Type B pancreatic cell (in vitro differentiated cells): ENCODE measurements at regions not wholly inside any gene's neighbourhood (a gene's known extent, or its start where the extent isn't known, plus 50 kb on each side); places are given as distances from the start of the nearest gene placed in this dataset.
A peak's percentile ranks its signal among the peaks of the same experiment; 100 is the strongest.

ENCODE experiments used
- DNase-seq: peaks from one replicate; pipeline ENCODE4 v3.0.0; 2021; ENCODE audit warnings: mixed read lengths; ENCODE audit not compliant: unreplicated experiment; ENCODE audit errors: extremely low spot score
- H3K27ac Mint-ChIP-seq: 2 replicates; pipeline ENCODE4 v1.8.0; 2021; ENCODE audit warnings: mild to moderate bottlenecking, mixed read lengths
- H3K27me3 Mint-ChIP-seq: 2 replicates; pipeline ENCODE4 v1.8.0; 2021; ENCODE audit warnings: mixed read lengths
- H3K36me3 Mint-ChIP-seq: 2 replicates; pipeline ENCODE4 v1.8.0; 2021; ENCODE audit warnings: mixed read lengths
- H3K4me1 Mint-ChIP-seq: one replicate; pipeline ENCODE4 v1.8.0; 2021; ENCODE audit warnings: mixed read lengths; ENCODE audit not compliant: unreplicated experiment
- H3K4me3 Mint-ChIP-seq: 2 replicates; pipeline ENCODE4 v1.8.0; 2021; ENCODE audit warnings: mild to moderate bottlenecking, mixed read lengths
- H3K9me3 Mint-ChIP-seq: 2 replicates; pipeline ENCODE4 v1.8.0; 2021; ENCODE audit warnings: mixed read lengths
- CTCF ChIP-seq: fragments of 200-600 bp; sonication (generic); conservative IDR thresholded peaks from 2 replicates; pipeline ENCODE4 v1.5.0; 2021; ENCODE audit warnings: antibody characterized with exemption, mild to moderate bottlenecking

GRCh38 chr13:105445796-105446195 lies 1089.7 kb downstream of the EFNB2 start:
- Mint-ChIP-seq H3K9me3 (peaks cover 7% of the 10 kb centered on the region), H3K27ac (no peak overlapping the region), H3K4me1 (peaks cover 3% of the 10 kb centered on the region), H3K36me3 (no peaks in the 10 kb centered on the region), H3K4me3 (no peak overlapping the region), H3K27me3 (no peaks in the 10 kb centered on the region)
- TF ChIP-seq CTCF = no peak
- DNase-seq = no peak

GRCh38 chr13:105442949-105443699 lies 1092.3 kb downstream of the EFNB2 start:
- H3K36me3 Mint-ChIP-seq = no peaks in the 10 kb centered on the region
- peaks cover 3% of the 10 kb centered on the region for H3K4me1 Mint-ChIP-seq
- TF ChIP-seq CTCF = no peak
- no peak for DNase-seq
- peak overlapping the region; percentile 71 for H3K27ac Mint-ChIP-seq
- H3K9me3 Mint-ChIP-seq = peaks cover 7% of the 10 kb centered on the region
- H3K27me3 Mint-ChIP-seq = no peaks in the 10 kb centered on the region
- H3K4me3 Mint-ChIP-seq = no peak overlapping the region

- no peaks in the 10 kb centered on the region for H3K27me3 Mint-ChIP-seq
- H3K9me3 Mint-ChIP-seq = peaks cover 7% of the 10 kb centered on the region
- no peak for TF ChIP-seq CTCF
- no peaks in the 10 kb centered on the region for H3K36me3 Mint-ChIP-seq
- peaks cover 3% of the 10 kb centered on the region for H3K4me1 Mint-ChIP-seq
- H3K4me3 Mint-ChIP-seq = no peak overlapping the region
- no peak for DNase-seq
- H3K27ac Mint-ChIP-seq = no peak overlapping the region
Observed at GRCh38 chr13:105442040-105442439, 1093.4 kb downstream of the EFNB2 start.

GRCh38 chr13:105441051-105441750 lies 1094.3 kb downstream of the EFNB2 start:
- peaks cover 7% of the 10 kb centered on the region for H3K9me3 Mint-ChIP-seq
- H3K27me3 Mint-ChIP-seq = no peaks in the 10 kb centered on the region
- TF ChIP-seq CTCF = no peak
- peaks cover 3% of the 10 kb centered on the region for H3K4me1 Mint-ChIP-seq
- H3K4me3 Mint-ChIP-seq = no peak overlapping the region
- H3K27ac Mint-ChIP-seq = peak overlapping the region; percentile 21
- DNase-seq = no peak
- H3K36me3 Mint-ChIP-seq = no peaks in the 10 kb centered on the region

- no peak overlapping the region for H3K4me3 Mint-ChIP-seq
- H3K27ac Mint-ChIP-seq = no peak overlapping the region
- DNase-seq = no peak
- peaks cover 3% of the 10 kb centered on the region for H3K4me1 Mint-ChIP-seq
- no peak for TF ChIP-seq CTCF
- H3K27me3 Mint-ChIP-seq = no peaks in the 10 kb centered on the region
- H3K9me3 Mint-ChIP-seq = no peaks in the 10 kb centered on the region
- H3K36me3 Mint-ChIP-seq = no peaks in the 10 kb centered on the region
Observed at GRCh38 chr13:105436943-105437342, 1098.5 kb downstream of the EFNB2 start.
